Neural progenitor cell (in vitro differentiated cells): ENCODE measurements at regions not wholly inside any gene's neighbourhood (a gene's known extent, or its start where the extent isn't known, plus 50 kb on each side); places are given as distances from the start of the nearest gene placed in this dataset.
A peak's percentile ranks its signal among the peaks of the same experiment; 100 is the strongest.

Experiments used
- DNase-seq: peaks from one replicate; pipeline ENCODE4 v3.0.0-alpha.2; 2016; ENCODE audit warnings: low spot score
- H2AFZ ChIP-seq: fragments of 200-600 bp; sonication (generic); replicated peaks from 2 replicates; pipeline ENCODE4 v1.6.1; 2016; ENCODE audit warnings: antibody characterized with exemption
- H3F3A ChIP-seq: fragments of 200-600 bp; sonication (generic); 2 replicates; pipeline ENCODE4 v1.6.1; 2016; ENCODE audit warnings: antibody characterized with exemption, low read depth
- H3K27ac ChIP-seq: fragments of 200-600 bp; sonication (generic); 2 replicates; pipeline ENCODE4 v1.5.1; 2016; ENCODE audit warnings: mild to moderate bottlenecking
- H3K27me3 ChIP-seq: fragments of 200-600 bp; sonication (generic); 2 replicates; pipeline ENCODE4 v1.6.1; 2016; ENCODE audit warnings: mild to moderate bottlenecking, moderate library complexity
- H3K36me3 ChIP-seq: fragments of 200-600 bp; sonication (generic); 2 replicates; pipeline ENCODE4 v1.5.1; 2016
- H3K4me1 ChIP-seq: fragments of 200-600 bp; sonication (generic); 2 replicates; pipeline ENCODE4 v1.6.1; 2016; ENCODE audit warnings: mixed run types
- H3K4me2 ChIP-seq: fragments of 200-600 bp; sonication (generic); 2 replicates; pipeline ENCODE4 v1.6.1; 2016
- H3K4me3 ChIP-seq: fragments of 200-600 bp; sonication (generic); 2 replicates; pipeline ENCODE4 v1.5.1; 2016
- H3K79me2 ChIP-seq: fragments of 200-600 bp; sonication (generic); 2 replicates; pipeline ENCODE4 v1.6.1; 2016; ENCODE audit warnings: low read depth
- H3K9ac ChIP-seq: fragments of 200-600 bp; sonication (generic); 2 replicates; pipeline ENCODE4 v1.6.1; 2016
- H3K9me3 ChIP-seq: fragments of 200-600 bp; sonication (generic); 2 replicates; pipeline ENCODE4 v1.5.1; 2016; ENCODE audit warnings: low read depth
- H4K20me1 ChIP-seq: fragments of 200-600 bp; sonication (generic); 2 replicates; pipeline ENCODE4 v1.6.1; 2016; ENCODE audit warnings: low read depth
- H3K27ac Mint-ChIP-seq: 3 replicates; pipeline ENCODE4 v1.8.0; 2021; ENCODE audit warnings: mixed read lengths
- H3K27me3 Mint-ChIP-seq: 2 replicates; pipeline ENCODE4 v1.8.0; 2022; ENCODE audit warnings: low read depth, mild to moderate bottlenecking, inconsistent platforms, moderate library complexity, mixed read lengths; ENCODE audit not compliant: insufficient read depth
- H3K36me3 Mint-ChIP-seq: 3 replicates; pipeline ENCODE4 v1.8.0; 2021; ENCODE audit warnings: mixed read lengths
- H3K4me1 Mint-ChIP-seq: 3 replicates; pipeline ENCODE4 v1.8.0; 2021; ENCODE audit warnings: mixed read lengths
- H3K4me3 Mint-ChIP-seq: 3 replicates; pipeline ENCODE4 v1.8.0; 2021; ENCODE audit warnings: mild to moderate bottlenecking, moderate library complexity, mixed read lengths
- H3K9me3 Mint-ChIP-seq: 3 replicates; pipeline ENCODE4 v1.8.0; 2020; ENCODE audit warnings: mixed read lengths
- CTCF ChIP-seq: fragments of 200-600 bp; sonication (generic); IDR thresholded peaks from 2 replicates; pipeline ENCODE4 v1.5.1; 2017; ENCODE audit warnings: antibody characterized with exemption, mild to moderate bottlenecking
- EZH2 ChIP-seq: fragments of 200-600 bp; sonication (generic); IDR thresholded peaks from 2 replicates; pipeline ENCODE4 v1.6.1; 2017; ENCODE audit warnings: antibody characterized with exemption, mild to moderate bottlenecking, moderate library complexity
- EZH2phosphoT487 ChIP-seq: fragments of 200-600 bp; sonication (generic); IDR thresholded peaks from 2 replicates; pipeline ENCODE4 v1.6.1; 2017; ENCODE audit warnings: antibody characterized with exemption

- Histone ChIP-seq H4K20me1 (no peaks in the 10 kb centered on the region), H2AFZ (no peak overlapping the region), H3K4me3 (no peak overlapping the region), H3K27me3 (no peaks in the 10 kb centered on the region), H3K4me1 (no peaks in the 10 kb centered on the region), H3K79me2 (no peaks in the 10 kb centered on the region), H3K27ac (no peak overlapping the region), H3K4me2 (no peak overlapping the region), H3F3A (no peaks in the 10 kb centered on the region), H3K36me3 (no peaks in the 10 kb centered on the region), H3K9me3 (no peaks in the 10 kb centered on the region), H3K9ac (no peak overlapping the region)
- no peak for DNase-seq
- Mint-ChIP-seq H3K27me3 (no peaks in the 10 kb centered on the region), H3K27ac (no peak overlapping the region), H3K36me3 (no peaks in the 10 kb centered on the region), H3K9me3 (no peaks in the 10 kb centered on the region), H3K4me3 (no peak overlapping the region), H3K4me1 (peaks cover 7% of the 10 kb centered on the region)
- no peak for TF ChIP-seq EZH2
Measured at GRCh38 chr21:41048145-41048544, 119.8 kb upstream of the BACE2 start.

- Histone ChIP-seq H3K4me1 (no peaks in the 10 kb centered on the region), H4K20me1 (no peaks in the 10 kb centered on the region), H3K36me3 (no peaks in the 10 kb centered on the region), H3K27ac (no peak overlapping the region), H3K9me3 (no peaks in the 10 kb centered on the region), H3F3A (no peaks in the 10 kb centered on the region), H3K4me2 (no peak overlapping the region), H3K27me3 (no peaks in the 10 kb centered on the region), H3K4me3 (no peak overlapping the region), H3K9ac (no peak overlapping the region), H2AFZ (no peak overlapping the region), H3K79me2 (no peaks in the 10 kb centered on the region)
- H3K9me3 Mint-ChIP-seq, result no peaks in the 10 kb centered on the region
- TF ChIP-seq EZH2, result no peak
- TF ChIP-seq EZH2phosphoT487, result no peak
- TF ChIP-seq CTCF, result no peak
- no peak overlapping the region for H3K27ac Mint-ChIP-seq
- H3K27me3 Mint-ChIP-seq, result no peaks in the 10 kb centered on the region
- no peak for DNase-seq
- H3K4me3 Mint-ChIP-seq, result no peak overlapping the region
- H3K36me3 Mint-ChIP-seq, result no peaks in the 10 kb centered on the region
- peaks cover 7% of the 10 kb centered on the region for H3K4me1 Mint-ChIP-seq
Measured at GRCh38 chr21:41048623-41049022, 119.3 kb upstream of the BACE2 start.

- Histone ChIP-seq H4K20me1 (no peaks in the 10 kb centered on the region), H3K4me1 (no peaks in the 10 kb centered on the region), H3K79me2 (no peaks in the 10 kb centered on the region), H3K4me2 (no peak overlapping the region), H3K27me3 (no peaks in the 10 kb centered on the region), H3K9me3 (no peaks in the 10 kb centered on the region), H3F3A (no peaks in the 10 kb centered on the region), H2AFZ (no peak overlapping the region), H3K9ac (no peak overlapping the region), H3K27ac (no peak overlapping the region), H3K36me3 (no peaks in the 10 kb centered on the region), H3K4me3 (no peak overlapping the region)
- Mint-ChIP-seq H3K9me3 (no peaks in the 10 kb centered on the region), H3K27me3 (peaks cover 3% of the 10 kb centered on the region), H3K4me1 (no peaks in the 10 kb centered on the region), H3K36me3 (no peaks in the 10 kb centered on the region), H3K27ac (peak overlapping the region; percentile 27), H3K4me3 (no peak overlapping the region)
- DNase-seq, result no peak
- TF ChIP-seq EZH2 (no peak), EZH2phosphoT487 (no peak), CTCF (no peak)
Measured at GRCh38 chr21:41052820-41053555, 115.0 kb upstream of the BACE2 start.

GRCh38 chr21:41054018-41054578 lies 113.9 kb upstream of the BACE2 start:
- no peaks in the 10 kb centered on the region for H3K4me1 Mint-ChIP-seq
- peaks cover 3% of the 10 kb centered on the region for H3K27me3 Mint-ChIP-seq
- no peaks in the 10 kb centered on the region for H3K4me1 ChIP-seq
- no peak overlapping the region for H3K4me3 ChIP-seq
- no peak overlapping the region for H3K4me3 Mint-ChIP-seq
- no peak overlapping the region for H3K4me2 ChIP-seq
- H3K9me3 Mint-ChIP-seq, result peaks cover 2% of the 10 kb centered on the region
- no peak overlapping the region for H3K9ac ChIP-seq
- no peak overlapping the region for H3K27ac ChIP-seq
- H3K36me3 ChIP-seq, result no peaks in the 10 kb centered on the region
- H3F3A ChIP-seq, result no peaks in the 10 kb centered on the region
- H4K20me1 ChIP-seq, result no peaks in the 10 kb centered on the region
- H3K9me3 ChIP-seq, result no peaks in the 10 kb centered on the region
- TF ChIP-seq EZH2phosphoT487, result no peak
- no peak for TF ChIP-seq CTCF
- TF ChIP-seq EZH2, result no peak
- H3K36me3 Mint-ChIP-seq, result no peaks in the 10 kb centered on the region
- H3K27me3 ChIP-seq, result no peaks in the 10 kb centered on the region
- no peaks in the 10 kb centered on the region for H3K79me2 ChIP-seq
- no peak for DNase-seq
- no peak overlapping the region for H3K27ac Mint-ChIP-seq
- H2AFZ ChIP-seq, result no peak overlapping the region
